ENCODE measurements at regions not wholly inside any gene's neighbourhood (a gene's known extent, or its start where the extent isn't known, plus 50 kb on each side); places are given as distances from the start of the nearest gene placed in this dataset.

DNA sequence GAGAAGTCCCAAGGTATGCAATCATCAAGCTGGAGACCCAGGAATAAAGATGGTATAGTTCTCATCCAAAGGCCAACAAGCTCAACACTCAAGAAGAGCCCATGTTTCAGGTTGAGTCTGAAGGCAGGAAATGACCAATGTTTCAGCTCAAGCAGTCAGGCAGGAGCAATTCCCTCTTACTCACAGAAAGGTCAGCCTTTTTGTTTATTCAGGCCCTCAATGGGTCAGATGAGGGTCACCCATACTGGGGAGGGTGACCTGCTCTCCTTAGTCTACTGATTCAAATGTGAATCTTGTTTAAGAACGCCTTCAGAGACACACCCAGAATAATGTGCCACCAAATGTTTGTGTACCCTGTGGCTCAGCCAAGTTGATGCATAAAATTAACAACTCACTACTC is 262.4 kb downstream of the USP25 start:
- TF ChIP-seq, protein P1, sequence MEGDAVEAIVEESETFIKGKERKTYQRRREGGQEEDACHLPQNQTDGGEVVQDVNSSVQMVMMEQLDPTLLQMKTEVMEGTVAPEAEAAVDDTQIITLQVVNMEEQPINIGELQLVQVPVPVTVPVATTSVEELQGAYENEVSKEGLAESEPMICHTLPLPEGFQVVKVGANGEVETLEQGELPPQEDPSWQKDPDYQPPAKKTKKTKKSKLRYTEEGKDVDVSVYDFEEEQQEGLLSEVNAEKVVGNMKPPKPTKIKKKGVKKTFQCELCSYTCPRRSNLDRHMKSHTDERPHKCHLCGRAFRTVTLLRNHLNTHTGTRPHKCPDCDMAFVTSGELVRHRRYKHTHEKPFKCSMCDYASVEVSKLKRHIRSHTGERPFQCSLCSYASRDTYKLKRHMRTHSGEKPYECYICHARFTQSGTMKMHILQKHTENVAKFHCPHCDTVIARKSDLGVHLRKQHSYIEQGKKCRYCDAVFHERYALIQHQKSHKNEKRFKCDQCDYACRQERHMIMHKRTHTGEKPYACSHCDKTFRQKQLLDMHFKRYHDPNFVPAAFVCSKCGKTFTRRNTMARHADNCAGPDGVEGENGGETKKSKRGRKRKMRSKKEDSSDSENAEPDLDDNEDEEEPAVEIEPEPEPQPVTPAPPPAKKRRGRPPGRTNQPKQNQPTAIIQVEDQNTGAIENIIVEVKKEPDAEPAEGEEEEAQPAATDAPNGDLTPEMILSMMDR (IDR thresholded peaks at IDR 0.05 in 4 of 5, conservative IDR thresholded peaks at IDR 0.05 in 1 of 5), result no peak
- TF ChIP-seq POLR2A (IDR thresholded peaks at IDR 0.05), result no peak

All from gastrocnemius medialis (tissue), 4 donors.